NCI-H128 (cell line): ENCODE measurements at regions not wholly inside any gene's neighbourhood (a gene's known extent, or its start where the extent isn't known, plus 50 kb on each side); places are given as distances from the start of the nearest gene placed in this dataset.

Experiments
- DNase-seq: peaks from one replicate; lab custom pipeline; 2025; ENCODE audit not compliant: unreplicated experiment; lab: John Stamatoyannopoulos, UW

DNA sequence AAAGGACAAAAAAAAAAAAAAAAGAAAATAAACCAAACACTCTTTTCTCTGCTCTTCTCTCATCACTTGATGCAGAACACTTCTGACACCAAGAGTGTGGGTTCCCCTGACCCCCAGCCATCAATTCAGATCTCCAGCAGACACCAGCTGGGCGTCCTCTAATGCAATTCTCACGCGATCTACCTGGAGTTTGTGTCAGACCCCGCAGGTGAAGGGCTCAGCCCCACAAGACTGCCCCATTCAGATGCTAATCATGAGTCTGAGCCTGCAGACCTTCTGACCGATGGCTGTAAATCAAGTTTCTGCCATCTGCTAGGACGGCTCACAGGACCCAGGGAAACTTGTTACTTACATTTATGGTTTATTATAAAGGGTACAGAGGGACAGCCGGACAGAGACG lies 133.6 kb upstream of the C1orf174 start:
- no peak for DNase-seq

DNA sequence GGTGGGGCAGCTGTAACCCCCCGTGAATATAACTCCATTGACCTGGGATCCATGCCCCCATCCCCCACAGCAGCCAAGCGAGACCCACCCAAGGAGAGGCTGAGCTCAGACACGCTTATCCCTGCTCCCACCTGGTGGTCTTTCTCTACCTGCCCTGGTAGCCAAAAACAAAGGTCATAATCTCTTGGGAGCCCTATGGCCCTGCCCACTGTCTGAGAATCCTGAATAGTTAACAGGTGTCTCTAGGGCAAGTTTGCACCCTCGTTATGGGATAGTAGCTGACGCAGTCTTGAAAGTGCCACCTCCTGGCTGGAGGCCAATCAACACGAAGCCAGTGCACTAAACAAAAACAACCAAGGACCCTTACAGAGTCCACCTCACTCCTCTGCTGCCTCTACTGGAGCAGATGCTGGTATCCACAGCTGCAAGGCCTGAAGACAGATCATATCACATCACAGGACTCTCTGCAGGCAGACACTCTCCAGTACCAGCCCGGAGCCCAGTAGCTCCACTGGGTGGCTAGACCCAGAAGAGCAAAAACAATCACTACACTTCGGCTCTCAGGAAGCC lies 134.3 kb upstream of the C1orf174 start:
- DNase-seq = no peak

DNA sequence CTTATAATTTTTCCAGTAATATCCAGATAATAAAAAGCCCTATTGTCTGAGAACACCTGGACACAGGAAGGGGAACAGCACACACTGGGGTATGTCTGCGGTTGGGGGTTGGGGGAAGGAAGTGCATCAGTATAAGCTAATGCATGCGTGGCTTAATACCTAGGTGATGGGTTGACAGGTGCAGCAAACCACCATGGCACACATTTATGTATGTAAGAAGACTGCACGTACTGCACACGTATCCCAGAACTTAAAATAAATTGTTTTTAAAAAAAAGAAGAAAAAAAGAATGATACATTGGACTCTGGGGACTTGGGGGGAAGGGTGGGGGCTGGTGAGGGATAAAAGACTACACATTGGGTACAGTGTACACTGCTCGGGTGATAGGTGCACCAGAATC lies 144.9 kb upstream of the C1orf174 start:
- DNase-seq = no peak

DNA sequence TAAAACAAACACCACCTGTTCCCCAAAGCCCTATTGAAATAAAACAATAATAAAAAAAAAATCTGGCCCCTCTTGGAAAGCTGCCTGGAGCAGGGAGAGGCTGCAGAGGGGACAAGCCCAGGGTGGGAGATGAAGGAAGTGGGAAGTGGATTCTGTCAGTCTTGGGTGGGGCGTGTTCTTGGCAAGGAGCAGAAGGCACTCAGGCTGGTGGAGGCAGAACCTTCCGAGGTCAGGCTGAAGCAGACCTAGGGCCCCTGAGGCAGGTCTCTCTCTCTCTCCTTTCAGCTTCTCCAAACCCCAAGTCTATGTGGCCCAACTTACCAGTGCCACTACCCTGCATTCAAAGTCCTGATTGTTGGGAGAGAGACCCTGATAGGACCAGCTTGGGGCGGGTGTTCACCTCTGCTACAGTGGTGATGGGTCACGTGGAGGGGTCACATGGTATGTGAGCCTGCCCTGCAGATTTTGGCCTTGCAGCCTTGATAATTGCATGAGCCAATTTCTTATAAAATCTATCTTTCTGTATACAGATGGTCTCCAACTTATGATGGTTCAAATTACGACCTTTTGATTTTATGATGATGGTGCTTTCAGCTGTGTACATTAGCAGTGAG lies 145.4 kb upstream of the C1orf174 start:
- DNase-seq = no peak

DNA sequence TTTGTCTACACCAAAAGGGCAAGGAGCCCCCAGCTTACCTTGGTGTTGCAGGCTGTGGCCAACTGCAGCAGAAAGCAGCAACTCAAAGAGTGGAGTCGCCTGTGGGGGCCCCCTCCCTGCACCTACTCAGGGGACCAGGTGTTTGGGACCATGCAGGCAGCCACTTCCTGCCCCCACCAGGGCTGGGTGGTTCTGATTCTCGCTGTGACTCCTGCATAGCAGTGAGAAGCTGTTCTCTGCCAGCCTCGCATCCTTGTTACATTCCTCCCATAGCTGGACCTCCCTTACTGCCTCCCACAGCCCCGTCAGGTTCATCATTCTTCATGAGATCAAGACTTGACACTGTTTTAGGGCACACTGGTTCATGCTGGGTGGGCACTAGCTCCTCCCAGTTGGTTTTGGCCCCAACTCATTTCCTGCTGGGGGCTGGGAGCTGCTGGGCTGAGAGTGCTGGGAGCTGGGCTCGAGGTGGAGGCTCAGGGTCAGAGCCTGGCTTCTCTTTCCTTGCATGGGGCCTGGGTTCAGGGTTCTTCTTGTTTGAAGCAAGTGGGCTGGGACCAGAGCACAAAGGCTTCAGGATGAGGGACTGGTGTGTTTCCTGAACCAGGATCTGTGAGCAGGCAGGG lies 146.9 kb upstream of the C1orf174 start:
- no peak for DNase-seq

DNA sequence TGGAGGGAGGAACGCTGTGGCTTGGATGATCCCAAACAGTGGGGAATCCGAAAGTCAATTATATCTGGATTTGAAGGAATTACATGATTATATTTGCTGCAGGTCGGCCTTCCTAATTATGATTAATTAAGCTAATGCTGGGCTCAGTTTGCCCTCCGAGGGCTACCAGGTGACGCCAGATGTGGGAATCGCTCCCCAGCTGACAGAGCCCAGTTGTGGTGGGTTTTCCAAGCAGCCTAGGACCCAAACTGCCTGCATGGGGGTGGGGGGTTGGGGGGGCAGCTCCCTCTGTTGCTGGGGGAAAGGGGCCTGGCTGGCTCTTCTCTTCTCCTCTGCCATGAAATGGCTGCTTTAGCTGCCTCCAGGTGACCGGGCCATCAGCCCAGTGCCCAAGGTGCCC lies 147.6 kb upstream of the C1orf174 start:
- no peak for DNase-seq

DNA sequence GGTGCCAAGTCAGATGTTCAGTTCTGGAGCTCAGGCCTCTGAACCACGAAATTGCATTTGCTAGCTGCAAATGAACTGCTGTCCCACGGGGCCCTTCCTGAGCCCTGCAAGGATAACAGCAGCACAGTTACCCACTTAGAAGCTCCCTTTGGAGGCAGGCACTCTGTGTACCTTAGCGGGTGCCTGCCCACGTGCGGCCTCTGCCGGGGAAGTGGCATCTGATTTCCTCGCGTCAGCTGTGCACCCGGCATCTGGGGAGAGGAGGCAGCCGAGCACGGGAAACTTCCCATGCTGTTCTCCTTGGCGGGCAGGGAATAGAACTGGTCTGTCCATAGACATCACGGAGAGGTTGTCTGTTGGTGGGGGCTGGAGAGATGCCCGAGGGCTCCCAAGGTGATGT lies 148.0 kb upstream of the C1orf174 start:
- peak; percentile 25 for DNase-seq

DNA sequence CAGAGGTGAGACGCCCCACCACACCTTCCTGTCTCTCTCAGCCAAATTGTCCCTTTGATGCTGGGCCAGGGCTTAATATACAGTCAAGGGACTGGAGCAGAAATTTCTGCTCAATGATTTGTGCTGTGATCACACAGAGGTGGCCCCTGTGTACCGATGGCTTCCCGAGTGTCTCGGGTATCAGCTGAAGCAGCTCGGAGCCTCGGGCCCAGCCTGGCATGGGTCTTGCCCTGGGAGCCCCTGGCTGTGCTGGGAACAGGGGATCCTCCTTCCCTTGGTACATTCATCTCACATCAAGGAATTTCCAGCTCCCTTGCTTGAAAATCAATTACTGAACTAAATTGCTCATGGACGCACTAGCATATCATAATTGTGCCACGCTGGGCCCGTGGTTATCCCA lies 148.8 kb upstream of the C1orf174 start:
- no peak for DNase-seq

DNA sequence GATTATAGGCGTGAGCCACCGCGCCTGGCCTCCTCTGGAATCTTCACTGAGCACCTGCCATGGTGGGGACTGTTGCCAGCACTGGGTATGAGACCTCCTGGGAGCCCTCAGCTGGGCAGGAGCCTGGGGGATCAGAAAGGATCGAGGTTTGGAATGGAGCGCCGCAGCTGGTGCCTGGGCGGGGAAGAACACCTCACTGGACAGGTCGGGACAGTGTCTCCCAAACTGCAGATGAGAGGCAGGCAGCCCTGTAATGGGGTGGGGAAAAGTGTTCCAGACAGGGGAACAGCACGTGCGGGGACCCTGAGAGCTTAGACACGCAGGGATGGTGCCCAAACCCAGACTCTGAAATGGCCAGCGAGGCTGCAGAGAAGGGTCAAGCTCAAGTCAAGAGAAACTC lies 150.9 kb upstream of the C1orf174 start:
- no peak for DNase-seq

DNA sequence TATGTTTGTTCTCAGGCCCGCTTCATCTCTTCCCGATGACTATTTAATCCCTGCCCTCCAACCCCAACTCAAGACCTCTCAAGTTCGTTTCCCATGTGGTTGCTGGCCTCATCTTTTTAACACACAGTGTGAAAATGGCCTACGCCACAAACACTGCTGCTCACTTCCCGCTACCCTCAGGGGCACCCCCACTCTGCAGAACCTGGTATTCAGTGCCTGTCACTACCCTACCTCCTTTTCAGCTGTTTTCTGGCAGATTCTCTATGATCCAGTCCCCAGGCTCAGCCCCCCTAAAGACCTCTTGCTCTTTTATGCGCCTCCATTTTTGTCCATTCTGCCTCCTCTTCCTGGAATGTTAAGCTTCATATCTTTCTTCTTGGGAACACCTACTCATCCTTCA lies 152.6 kb upstream of the C1orf174 start:
- no peak for DNase-seq

DNA sequence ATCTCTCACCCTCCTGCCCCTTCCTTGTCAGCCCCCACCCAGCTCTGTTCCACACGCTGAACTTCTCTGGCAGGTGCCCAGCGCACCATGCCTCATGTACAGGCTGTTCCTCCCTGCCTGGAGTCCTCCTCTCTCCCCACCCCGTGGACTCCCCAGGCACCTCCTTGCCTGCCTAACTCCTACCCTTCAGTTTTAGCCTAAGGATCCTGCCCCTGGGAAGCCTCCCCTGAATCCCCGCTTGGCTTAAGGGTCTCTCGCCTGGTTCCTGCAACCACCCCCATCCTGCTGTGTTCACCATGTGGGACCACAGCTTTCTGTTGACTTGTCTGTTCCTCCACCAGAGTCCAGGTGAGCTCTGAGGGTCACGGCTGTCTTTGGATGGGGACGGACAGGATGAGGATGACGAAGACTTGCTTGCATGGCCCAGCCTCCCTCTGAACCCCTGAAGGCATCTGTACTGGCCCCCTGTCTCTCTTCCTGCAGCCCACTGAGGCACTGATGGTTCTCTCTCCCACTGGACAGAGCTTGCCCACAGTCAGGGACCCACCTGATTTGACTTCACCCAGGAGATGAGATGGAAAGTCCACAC lies 153.2 kb upstream of the C1orf174 start:
- DNase-seq = no peak

DNA sequence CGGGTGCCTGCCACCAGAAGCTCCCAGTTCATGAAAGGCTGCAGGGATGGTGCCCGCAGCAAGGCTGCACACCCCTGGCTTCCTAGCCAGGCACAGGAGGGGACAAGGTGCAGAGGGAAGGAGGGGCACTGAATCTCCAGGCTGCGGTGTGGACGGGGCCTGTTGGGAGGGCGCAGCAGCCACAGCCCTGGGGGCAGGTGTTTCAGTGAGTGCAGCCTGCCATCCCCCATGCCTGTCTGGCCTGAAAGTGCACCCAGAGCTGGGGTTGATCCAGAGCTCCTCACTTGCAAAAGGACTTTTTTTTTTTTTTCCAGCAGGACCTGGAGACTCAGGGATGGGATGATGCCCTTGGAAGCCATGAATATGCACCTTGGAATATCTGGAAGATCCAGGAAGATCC lies 153.7 kb upstream of the C1orf174 start:
- DNase-seq = no peak

DNA sequence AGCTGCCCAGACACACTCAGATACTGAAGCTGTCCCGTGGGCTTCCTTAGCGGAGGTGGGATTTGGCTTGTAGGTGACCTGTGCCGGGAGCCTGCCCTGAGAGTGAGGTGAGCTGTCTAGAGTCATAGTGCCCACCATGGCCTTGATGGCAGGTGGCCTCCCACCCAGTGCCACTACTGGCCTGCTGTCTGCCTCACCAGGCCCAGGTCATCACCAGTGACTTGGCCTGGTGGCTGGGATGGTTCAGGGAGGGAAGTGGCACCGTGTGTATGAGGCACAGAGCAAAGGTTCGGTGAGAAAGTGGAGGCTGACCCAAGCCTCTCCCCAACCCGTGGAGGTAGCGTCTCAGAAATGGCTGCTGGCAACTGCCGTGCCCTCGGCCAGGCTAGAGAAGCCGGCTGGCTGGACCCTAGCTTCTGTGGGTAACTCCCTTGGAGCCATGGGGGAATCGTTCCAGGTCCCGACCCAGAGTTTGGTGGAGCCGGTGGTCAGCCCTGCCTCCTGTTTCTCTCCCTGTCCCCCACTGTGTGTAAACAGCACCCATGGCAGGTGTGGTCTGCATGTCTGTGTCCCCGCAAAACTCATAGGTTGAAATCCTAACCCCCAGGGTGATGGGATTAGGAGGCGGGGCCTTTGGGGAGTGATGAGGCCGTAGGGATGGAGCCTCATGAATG lies 155.4 kb upstream of the C1orf174 start:
- no peak for DNase-seq

DNA sequence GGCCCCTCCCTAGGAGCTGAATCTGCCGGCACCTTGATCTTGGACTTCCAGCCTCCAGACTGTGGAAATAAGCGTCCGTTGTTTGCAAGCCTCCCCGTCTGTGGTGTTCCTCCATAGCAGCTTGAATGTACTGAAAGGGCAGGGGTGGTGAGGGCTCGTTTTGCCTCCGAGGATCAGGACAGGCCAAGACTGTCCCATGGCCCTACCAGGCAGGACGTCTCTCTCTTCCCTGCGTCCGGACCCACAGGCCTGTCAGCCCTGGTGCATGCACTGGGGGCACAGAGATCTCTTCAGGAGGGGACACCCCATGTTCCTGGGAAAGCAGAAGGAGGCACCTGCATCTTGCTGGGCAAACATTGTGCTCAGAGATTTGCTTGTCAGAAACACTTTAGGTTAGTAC lies 156.3 kb upstream of the C1orf174 start:
- DNase-seq = no peak

DNA sequence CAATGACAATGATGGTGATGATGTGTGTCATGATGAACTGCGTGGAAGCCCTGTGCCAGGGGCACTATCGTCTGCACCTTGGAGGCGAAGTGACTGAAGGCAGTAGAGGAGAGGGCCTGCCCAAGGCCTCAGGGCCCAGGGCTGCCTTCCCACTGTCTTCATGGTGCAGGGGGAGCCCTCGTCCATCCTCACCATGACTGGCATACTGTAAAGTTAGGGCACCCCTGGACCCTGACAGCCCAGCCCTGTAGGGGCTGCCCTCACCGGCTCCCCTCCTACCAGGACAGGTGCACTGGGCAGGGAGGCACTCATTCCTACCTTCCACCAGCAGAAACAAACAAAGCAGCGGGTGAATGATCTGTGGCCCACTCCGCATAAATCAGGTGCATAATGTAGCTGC lies 156.9 kb upstream of the C1orf174 start:
- no peak for DNase-seq

DNA sequence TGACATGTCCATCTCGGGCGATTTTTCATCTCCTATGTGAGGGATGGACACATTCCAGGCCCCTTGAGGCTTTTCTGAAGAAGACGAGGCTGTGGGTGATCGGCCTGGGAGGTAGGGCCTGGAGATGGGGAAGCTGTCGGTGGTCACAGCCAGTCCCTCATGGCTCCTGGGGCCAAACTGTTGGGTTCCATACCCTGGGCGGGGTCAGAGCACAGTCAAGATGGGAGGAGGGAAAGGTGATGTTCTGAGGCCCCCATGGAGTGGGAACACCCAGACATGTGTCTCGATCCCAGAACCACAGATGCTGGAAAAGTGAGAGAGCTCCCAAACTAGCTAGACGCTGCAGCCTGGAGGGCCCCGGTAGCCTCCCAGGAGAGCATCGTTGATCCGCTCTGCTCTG lies 157.5 kb upstream of the C1orf174 start:
- no peak for DNase-seq

DNA sequence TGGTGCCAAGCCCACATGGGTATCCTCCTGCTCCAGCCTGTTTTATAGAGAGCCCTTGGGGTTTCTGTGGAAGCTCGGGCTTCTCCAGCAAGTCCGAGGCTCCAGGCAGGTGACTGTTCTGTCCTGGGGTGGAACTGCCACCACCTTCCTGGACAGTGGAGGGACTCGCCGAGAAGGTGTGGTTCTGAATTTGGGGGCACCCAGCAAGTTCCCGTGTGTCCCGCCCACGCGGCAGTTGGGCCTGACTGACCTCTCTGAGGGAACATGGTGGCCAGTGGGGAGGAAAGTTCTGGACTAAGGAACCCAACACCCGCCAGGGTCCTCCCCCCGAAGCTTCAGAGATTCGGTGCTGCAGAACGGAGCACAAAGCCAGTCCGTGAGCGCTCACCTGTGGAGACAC lies 158.1 kb upstream of the C1orf174 start:
- DNase-seq = no peak

DNA sequence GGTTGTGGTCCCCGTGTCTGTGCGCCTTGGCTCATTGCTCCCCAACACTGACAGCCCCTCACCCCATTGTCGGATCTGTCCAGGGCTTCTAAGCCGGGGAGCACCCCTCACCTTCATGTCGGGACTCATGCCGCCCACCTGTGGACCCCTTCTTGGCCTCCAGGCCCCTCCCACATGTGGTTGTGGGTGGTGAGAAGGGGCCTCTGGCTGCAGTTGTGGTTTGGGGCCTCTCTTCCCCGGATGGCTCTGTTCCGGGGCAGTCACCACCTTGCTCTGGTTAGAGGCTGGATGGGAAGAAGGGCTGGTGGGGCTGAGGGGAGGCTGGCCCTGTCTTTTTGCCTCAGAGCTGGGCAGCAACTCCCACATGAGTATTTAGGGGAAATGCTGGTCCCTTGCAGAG lies 158.6 kb upstream of the C1orf174 start:
- DNase-seq = no peak

DNA sequence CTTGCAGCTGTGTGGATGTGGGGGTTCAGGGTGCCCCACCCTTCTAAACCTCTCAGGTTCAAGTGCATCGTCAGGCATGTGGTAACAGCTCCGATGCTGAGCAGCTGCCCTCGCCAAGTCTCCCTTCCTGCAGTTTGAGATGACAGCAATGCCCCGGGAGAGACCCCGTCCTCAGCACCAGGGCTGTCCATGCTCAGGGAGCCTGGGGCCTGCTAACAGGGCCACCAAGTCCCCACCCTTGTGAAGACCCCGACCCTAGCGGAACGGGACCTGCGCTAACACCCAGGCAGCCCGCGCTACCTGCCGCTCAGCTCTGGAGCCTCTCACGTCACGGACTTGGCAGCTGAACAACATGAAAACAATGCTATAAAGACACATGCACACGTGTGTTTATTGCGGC lies 159.2 kb upstream of the C1orf174 start:
- DNase-seq = no peak

DNA sequence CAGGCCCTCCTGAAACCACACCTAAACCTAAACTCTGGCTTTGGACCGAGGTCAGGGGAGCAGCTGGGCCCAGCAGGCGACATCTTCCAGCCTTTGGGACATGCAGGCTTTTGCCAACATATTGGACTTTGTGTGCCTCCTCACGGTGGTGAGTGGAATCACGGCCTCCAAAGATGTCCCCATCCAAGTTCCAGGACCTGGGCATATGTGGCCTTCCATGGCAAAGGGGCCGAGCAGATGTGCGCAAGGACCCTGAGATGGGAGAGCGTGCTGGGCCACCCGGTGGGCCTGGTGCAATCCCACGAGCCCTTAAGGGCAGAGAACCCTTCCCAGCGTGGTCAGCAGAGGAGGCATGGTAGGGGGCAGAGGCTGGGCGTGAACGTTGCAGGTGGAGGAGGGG lies 160.8 kb upstream of the C1orf174 start:
- DNase-seq = no peak

DNA sequence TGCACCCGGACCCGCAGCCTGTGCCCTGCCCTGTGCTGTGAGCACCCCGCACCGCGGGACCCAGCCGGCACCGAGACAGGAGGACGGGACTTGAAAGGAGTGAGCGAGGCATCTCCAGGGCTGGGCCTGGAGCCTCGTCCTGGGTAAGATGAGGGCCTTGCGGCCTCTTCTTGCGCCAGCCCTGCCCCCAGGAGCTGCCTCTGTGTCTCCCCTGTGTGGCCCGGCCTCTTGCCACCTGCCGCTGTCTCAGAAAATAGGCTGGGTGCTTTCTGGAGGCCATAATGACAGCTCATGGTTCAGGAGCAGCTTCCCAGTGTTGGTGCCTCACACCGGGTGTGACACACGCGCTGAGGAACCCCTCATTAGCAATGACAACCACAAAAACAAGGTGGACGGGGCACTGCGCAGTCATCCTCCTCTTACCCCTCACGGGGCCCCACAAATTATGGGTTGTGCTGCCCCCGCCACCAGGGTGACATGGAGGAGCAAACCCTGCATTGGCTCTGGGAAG lies 161.5 kb upstream of the C1orf174 start:
- no peak for DNase-seq

DNA sequence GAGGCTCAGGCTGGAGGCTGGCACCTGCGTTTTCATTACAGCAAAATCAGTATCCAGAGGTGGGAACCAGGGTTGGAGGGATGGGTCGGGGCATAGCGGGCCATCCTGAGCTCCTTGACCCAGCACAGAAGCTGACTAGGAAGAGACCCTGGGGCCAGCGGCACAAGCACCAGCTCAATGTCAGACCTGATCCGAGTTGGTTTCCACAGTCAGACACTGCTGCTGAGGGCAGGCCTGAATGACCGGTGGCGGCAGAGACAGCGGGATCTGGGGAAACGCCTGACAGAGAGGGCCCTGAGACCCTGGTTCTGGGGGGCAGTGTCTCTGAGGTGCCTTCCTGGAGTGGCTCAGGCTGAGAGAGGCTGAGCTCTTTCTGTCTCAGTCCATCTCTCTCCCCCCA lies 162.0 kb upstream of the C1orf174 start:
- DNase-seq = no peak
